PC-9 (cell line): ENCODE measurements at regions not wholly inside any gene's neighbourhood (a gene's known extent, or its start where the extent isn't known, plus 50 kb on each side); places are given as distances from the start of the nearest gene placed in this dataset.

Experiments
- CTCF ChIP-seq: fragments of 200-600 bp; sonication (generic); conservative IDR thresholded peaks from 2 replicates; pipeline ENCODE4 v1.6.1; 2017; ENCODE audit warnings: mixed run types, antibody characterized with exemption, mild to moderate bottlenecking, moderate library complexity
- EZH2 ChIP-seq: fragments of 200-600 bp; sonication (generic); IDR thresholded peaks from 2 replicates; pipeline ENCODE4 v1.8.0; 2017; ENCODE audit warnings: antibody characterized with exemption, low read depth

- TF ChIP-seq CTCF (no peak), EZH2 (no peak)
Observed at GRCh38 chr21:16404776-16405175, 675.0 kb downstream of the USP25 start.
